Glomerular endothelial cell (primary cell): ENCODE measurements at regions not wholly inside any gene's neighbourhood (a gene's known extent, or its start where the extent isn't known, plus 50 kb on each side); places are given as distances from the start of the nearest gene placed in this dataset.
"Not testable (repeated sequence)": the region's sequence is repeated elsewhere in the genome, so short reads cannot be mapped to it uniquely, and the experiment has no call there.

Source experiments
- DNase-seq: peaks from one replicate; pipeline ENCODE4 v3.0.0-alpha.2; 2011; ENCODE audit warnings: low read depth, low spot score; ENCODE audit errors: extremely low read depth

- DNase-seq = no peak
Measured at GRCh38 chr6:81978230-81978629, 225.7 kb upstream of the TENT5A start.

- DNase-seq = no peak
Measured at GRCh38 chr6:81977486-81977885, 225.0 kb upstream of the TENT5A start.

- no peak for DNase-seq
Measured at GRCh38 chr6:81969814-81970213, 217.3 kb upstream of the TENT5A start.

- DNase-seq = no peak
Measured at GRCh38 chr6:81969011-81969410, 216.5 kb upstream of the TENT5A start.

- no peak for DNase-seq
Measured at GRCh38 chr6:81966968-81967367, 214.5 kb upstream of the TENT5A start.

- no peak for DNase-seq
Measured at GRCh38 chr6:81962198-81962597, 209.7 kb upstream of the TENT5A start.

GRCh38 chr6:81950877-81951276 is 198.4 kb upstream of the TENT5A start:
- DNase-seq = peak; percentile 20

GRCh38 chr6:81948861-81949260 is 196.4 kb upstream of the TENT5A start:
- DNase-seq = no peak

- DNase-seq = not testable (repeated sequence)
Measured at GRCh38 chr6:81948196-81948595, 195.7 kb upstream of the TENT5A start.

- no peak for DNase-seq
Measured at GRCh38 chr6:81944661-81945060, 192.2 kb upstream of the TENT5A start.

GRCh38 chr6:81942842-81943241 is 190.4 kb upstream of the TENT5A start:
- DNase-seq = not testable (repeated sequence)

- DNase-seq = no peak
Measured at GRCh38 chr6:81942067-81942370, 189.5 kb upstream of the TENT5A start.

GRCh38 chr6:81940451-81940985 is 188.0 kb upstream of the TENT5A start:
- no peak for DNase-seq

- DNase-seq = no peak
Measured at GRCh38 chr6:81939766-81940165, 187.3 kb upstream of the TENT5A start.

- DNase-seq = no peak
Measured at GRCh38 chr6:81938991-81939732, 186.7 kb upstream of the TENT5A start.

- DNase-seq = peak; percentile 37
Measured at GRCh38 chr6:81938014-81938856, 185.8 kb upstream of the TENT5A start.

- no peak for DNase-seq
Measured at GRCh38 chr6:81937296-81937937, 184.9 kb upstream of the TENT5A start.

GRCh38 chr6:81934936-81935335 is 182.5 kb upstream of the TENT5A start:
- no peak for DNase-seq

- DNase-seq = no peak
Measured at GRCh38 chr6:81933608-81934051, 181.1 kb upstream of the TENT5A start.

- DNase-seq = no peak
Measured at GRCh38 chr6:81933089-81933488, 180.6 kb upstream of the TENT5A start.

- DNase-seq = not testable (repeated sequence)
Measured at GRCh38 chr6:81932448-81932847, 180.0 kb upstream of the TENT5A start.
